ENCODE measurements at regions not wholly inside any gene's neighbourhood (a gene's known extent, or its start where the extent isn't known, plus 50 kb on each side); places are given as distances from the start of the nearest gene placed in this dataset.

DNA sequence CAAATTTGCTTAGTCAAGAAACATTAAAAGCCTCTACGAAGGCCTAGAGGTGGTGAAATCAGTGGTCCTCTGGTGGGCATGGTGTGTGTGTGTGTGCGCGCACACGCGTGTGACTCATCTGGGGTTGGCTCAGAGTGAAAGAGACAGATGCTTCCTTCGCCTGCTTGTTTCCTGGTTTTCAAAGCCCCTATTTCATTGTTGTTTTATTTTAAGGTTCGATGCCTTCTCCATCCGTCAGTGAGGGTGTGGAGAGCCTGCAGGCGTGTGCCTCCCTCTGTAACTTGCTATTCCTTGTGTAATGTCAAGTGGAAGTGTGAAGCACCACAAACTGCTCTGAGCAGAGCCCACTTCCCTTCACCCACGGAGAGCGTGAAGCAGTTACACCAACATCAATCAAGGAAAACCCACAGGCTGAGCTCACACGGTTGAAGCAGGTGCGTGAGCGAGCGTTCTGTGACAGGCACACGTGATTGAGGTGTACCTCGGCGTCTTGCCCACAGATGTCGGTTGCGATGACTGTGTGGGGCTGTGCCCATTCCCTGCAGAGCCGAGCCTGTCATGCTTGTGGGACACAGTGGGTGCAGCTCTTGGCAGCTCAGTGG is 233.9 kb downstream of the PRL start:
- Mint-ChIP-seq H3K4me3 (ENCODE audit: low read depth) (no peak overlapping the region), H3K9me3 (ENCODE audit: low read depth) (no peaks in the 10 kb centered on the region)

DNA sequence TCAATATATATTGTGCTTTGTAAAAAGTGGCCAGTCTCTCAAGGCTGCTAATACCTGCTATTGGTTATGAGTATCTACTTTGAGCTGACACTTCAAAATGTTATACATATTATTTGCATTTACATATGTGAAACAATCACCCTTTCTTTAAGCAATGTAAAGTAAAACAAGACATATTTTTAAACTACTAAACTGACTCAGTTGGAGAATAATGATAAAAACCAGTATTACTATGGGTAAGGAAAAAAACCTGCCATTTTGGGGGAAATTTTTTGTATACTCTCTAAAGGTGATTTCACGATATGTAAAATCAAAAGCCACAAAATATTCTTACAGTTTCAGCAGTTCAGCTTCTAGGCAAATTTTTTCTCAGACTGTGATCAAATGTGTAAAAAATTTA is 232.3 kb downstream of the PRL start:
- no peak overlapping the region for H3K27ac Mint-ChIP-seq
- H3K9me3 Mint-ChIP-seq (ENCODE audit: low read depth), result no peaks in the 10 kb centered on the region
- H3K27me3 Mint-ChIP-seq, result no peaks in the 10 kb centered on the region
- H3K36me3 Mint-ChIP-seq (ENCODE audit: insufficient read depth), result peaks cover 16% of the 10 kb centered on the region
- no peak for DNase-seq (ENCODE audit: low spot score, unreplicated experiment)
- TF ChIP-seq, protein P1, sequence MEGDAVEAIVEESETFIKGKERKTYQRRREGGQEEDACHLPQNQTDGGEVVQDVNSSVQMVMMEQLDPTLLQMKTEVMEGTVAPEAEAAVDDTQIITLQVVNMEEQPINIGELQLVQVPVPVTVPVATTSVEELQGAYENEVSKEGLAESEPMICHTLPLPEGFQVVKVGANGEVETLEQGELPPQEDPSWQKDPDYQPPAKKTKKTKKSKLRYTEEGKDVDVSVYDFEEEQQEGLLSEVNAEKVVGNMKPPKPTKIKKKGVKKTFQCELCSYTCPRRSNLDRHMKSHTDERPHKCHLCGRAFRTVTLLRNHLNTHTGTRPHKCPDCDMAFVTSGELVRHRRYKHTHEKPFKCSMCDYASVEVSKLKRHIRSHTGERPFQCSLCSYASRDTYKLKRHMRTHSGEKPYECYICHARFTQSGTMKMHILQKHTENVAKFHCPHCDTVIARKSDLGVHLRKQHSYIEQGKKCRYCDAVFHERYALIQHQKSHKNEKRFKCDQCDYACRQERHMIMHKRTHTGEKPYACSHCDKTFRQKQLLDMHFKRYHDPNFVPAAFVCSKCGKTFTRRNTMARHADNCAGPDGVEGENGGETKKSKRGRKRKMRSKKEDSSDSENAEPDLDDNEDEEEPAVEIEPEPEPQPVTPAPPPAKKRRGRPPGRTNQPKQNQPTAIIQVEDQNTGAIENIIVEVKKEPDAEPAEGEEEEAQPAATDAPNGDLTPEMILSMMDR (IDR thresholded peaks at IDR 0.05; ENCODE audit: unreplicated experiment), result no peak
- no peak overlapping the region for H3K4me3 Mint-ChIP-seq (ENCODE audit: low read depth)
- H3K4me1 Mint-ChIP-seq (ENCODE audit: low read depth), result peaks cover 25% of the 10 kb centered on the region

More for the DNA sequence above, 233.9 kb downstream of the PRL start:
- no peak for DNase-seq (ENCODE audit: low spot score, unreplicated experiment)
- H3K36me3 Mint-ChIP-seq (ENCODE audit: insufficient read depth), result peaks cover 24% of the 10 kb centered on the region
- TF ChIP-seq, protein P1 (IDR thresholded peaks at IDR 0.05; ENCODE audit: unreplicated experiment), result no peak
- H3K4me1 Mint-ChIP-seq (ENCODE audit: low read depth), result peaks cover 25% of the 10 kb centered on the region
- no peak overlapping the region for H3K27ac Mint-ChIP-seq
- no peaks in the 10 kb centered on the region for H3K27me3 Mint-ChIP-seq

DNA sequence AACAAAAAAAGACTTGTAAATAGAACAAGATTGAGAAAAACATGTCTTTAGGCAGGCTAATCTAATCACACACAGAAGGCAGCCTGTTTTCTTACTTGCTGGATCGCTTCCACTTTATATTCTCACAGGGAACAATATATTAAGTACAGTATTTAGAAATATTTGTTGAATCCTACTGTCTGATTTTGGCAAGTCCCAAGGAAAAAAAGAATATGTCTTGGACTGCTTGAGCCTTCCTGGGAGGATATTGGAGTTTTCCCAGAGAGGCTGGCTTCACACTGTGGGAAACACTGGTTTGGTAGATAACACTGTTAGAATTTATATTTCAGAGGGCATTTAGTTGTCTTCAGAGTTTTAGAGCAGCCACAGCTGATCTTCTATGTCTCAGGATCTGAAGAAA is 229.7 kb downstream of the PRL start:
- Mint-ChIP-seq H3K4me3 (ENCODE audit: low read depth) (no peak overlapping the region), H3K27ac (peak overlapping the region; percentile 14), H3K27me3 (no peaks in the 10 kb centered on the region)

DNA sequence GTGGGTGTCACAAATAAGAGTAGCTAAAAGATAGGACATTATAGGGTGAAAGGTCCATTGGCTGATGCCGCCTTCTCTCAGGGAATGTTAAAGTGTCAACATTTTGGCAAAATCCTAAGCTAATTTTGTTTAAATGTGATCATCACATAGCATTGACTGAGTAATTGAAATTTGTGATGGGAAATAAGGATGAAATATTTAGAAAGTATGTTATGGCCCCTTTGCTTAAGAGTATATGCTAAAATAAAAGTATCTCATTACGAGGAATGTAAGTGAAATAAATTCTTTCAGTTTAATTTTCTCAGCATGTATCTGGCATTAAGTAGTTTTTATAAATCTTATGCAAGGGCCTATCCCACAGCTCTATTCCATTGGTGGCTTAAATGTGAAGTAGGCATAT is 229.2 kb downstream of the PRL start:
- DNase-seq (ENCODE audit: low spot score, unreplicated experiment), result no peak
- TF ChIP-seq, protein P1 (IDR thresholded peaks at IDR 0.05; ENCODE audit: unreplicated experiment), result no peak
- no peak overlapping the region for H3K4me3 Mint-ChIP-seq (ENCODE audit: low read depth)
- peaks cover 33% of the 10 kb centered on the region for H3K4me1 Mint-ChIP-seq (ENCODE audit: low read depth)
- no peaks in the 10 kb centered on the region for H3K9me3 Mint-ChIP-seq (ENCODE audit: low read depth)
- peaks cover 14% of the 10 kb centered on the region for H3K36me3 Mint-ChIP-seq (ENCODE audit: insufficient read depth)
- H3K27me3 Mint-ChIP-seq, result no peaks in the 10 kb centered on the region
- peak overlapping the region; percentile 14 for H3K27ac Mint-ChIP-seq

More for the DNA sequence above, 229.7 kb downstream of the PRL start:
- DNase-seq (ENCODE audit: low spot score, unreplicated experiment), result no peak
- Mint-ChIP-seq H3K4me1 (ENCODE audit: low read depth) (peaks cover 32% of the 10 kb centered on the region), H3K36me3 (ENCODE audit: insufficient read depth) (peaks cover 12% of the 10 kb centered on the region), H3K9me3 (ENCODE audit: low read depth) (no peaks in the 10 kb centered on the region)
- TF ChIP-seq, protein P1 (IDR thresholded peaks at IDR 0.05; ENCODE audit: unreplicated experiment), result no peak

DNA sequence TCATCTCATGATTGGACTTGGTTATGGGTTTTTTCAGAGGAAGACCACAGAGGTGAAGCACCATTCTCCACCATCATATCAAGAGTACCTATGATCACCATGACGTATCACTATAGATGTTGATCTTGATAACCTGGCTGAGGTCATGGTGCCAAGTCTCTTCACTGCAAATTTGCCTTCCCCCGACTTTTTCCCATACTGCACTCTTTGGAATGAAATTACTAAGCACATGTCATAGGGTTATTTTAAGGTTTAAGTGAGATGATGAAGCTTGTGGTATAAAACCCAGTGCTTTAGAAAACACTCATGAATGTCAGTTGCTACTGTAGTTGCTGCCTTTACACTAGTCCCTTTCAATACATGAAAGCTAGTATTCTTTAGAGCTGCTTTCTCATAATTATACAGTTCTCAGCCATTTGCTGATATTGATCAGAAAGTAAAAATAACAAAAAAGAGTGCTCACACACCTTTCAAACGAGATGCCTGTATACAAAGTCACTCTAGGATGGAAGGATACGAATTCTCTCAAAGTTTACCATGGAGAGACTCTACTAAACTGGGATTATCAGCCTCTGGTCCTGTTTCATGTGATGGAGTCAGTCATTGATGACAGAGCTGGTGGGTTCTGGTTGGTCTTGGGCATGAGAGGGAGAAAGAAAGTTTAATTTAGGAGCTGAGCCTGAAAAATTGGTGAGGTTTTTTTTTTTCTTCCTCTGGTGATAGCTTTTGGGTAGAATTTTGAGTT is 228.1 kb downstream of the PRL start:
- TF ChIP-seq, protein P1 (IDR thresholded peaks at IDR 0.05; ENCODE audit: unreplicated experiment), result no peak
- Mint-ChIP-seq H3K4me1 (ENCODE audit: low read depth) (peaks cover 33% of the 10 kb centered on the region), H3K36me3 (ENCODE audit: insufficient read depth) (peaks cover 8% of the 10 kb centered on the region), H3K27ac (no peak overlapping the region), H3K4me3 (ENCODE audit: low read depth) (no peak overlapping the region), H3K27me3 (no peaks in the 10 kb centered on the region), H3K9me3 (ENCODE audit: low read depth) (no peaks in the 10 kb centered on the region)
- no peak for DNase-seq (ENCODE audit: low spot score, unreplicated experiment)
